ENCODE measurements at regions not wholly inside any gene's neighbourhood (a gene's known extent, or its start where the extent isn't known, plus 50 kb on each side); places are given as distances from the start of the nearest gene placed in this dataset.

- H3K4me1 Mint-ChIP-seq, result no peaks in the 10 kb centered on the region
- TF ChIP-seq CTCF (IDR thresholded peaks at IDR 0.05; ENCODE audit: unreplicated experiment in 3 of 3), result no peak
These were observed 379.7 kb upstream of the PMFBP1 start for GRCh38 chr16:72551649-72552048.

GRCh38 chr16:72549878-72550277 is 377.9 kb upstream of the PMFBP1 start:
- Mint-ChIP-seq H3K4me1 (no peaks in the 10 kb centered on the region), H3K27me3 (ENCODE audit: low read depth) (no peaks in the 10 kb centered on the region), H3K27ac (no peak overlapping the region), H3K36me3 (ENCODE audit: low read depth) (peaks cover 67% of the 10 kb centered on the region), H3K4me3 (no peak overlapping the region), H3K9me3 (peaks cover 47% of the 10 kb centered on the region)
- no peak for TF ChIP-seq CTCF (IDR thresholded peaks at IDR 0.05; ENCODE audit: unreplicated experiment in 3 of 3)

More at GRCh38 chr16:72551649-72552048, 379.7 kb upstream of the PMFBP1 start:
- Mint-ChIP-seq H3K27me3 (ENCODE audit: low read depth) (no peaks in the 10 kb centered on the region), H3K27ac (no peak overlapping the region), H3K4me3 (no peak overlapping the region), H3K9me3 (peaks cover 32% of the 10 kb centered on the region), H3K36me3 (ENCODE audit: low read depth) (peaks cover 56% of the 10 kb centered on the region)

DNA sequence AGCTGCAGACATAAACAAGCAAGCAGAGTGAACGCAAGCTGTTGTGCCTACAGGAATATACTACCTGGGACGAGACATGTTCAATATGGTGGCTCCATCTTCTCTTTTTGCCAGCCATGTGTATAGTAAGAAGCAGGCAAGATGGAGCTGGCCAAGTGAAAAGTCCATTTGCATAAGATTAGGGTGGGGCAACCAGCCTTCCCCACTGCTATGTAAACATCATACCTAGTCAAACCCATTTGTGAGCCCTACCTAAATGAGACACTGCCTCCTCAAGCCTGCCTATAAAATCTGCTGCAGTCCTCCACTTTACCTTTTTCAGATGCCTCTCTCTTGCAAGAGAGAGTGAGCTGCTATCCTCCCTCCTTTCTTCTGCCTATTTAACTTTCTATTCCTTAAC is 370.1 kb upstream of the PMFBP1 start:
- peaks cover 28% of the 10 kb centered on the region for H3K9me3 Mint-ChIP-seq
- H3K4me1 Mint-ChIP-seq, result no peaks in the 10 kb centered on the region
- H3K36me3 Mint-ChIP-seq (ENCODE audit: low read depth), result peaks cover 38% of the 10 kb centered on the region
- no peak overlapping the region for H3K4me3 Mint-ChIP-seq
- H3K27me3 Mint-ChIP-seq (ENCODE audit: low read depth), result no peaks in the 10 kb centered on the region
- no peak overlapping the region for H3K27ac Mint-ChIP-seq
- TF ChIP-seq CTCF (IDR thresholded peaks at IDR 0.05; ENCODE audit: unreplicated experiment in 3 of 3), result no peak

- H3K27ac Mint-ChIP-seq, result no peak overlapping the region
- H3K9me3 Mint-ChIP-seq, result no peaks in the 10 kb centered on the region
- no peaks in the 10 kb centered on the region for H3K4me1 Mint-ChIP-seq
- H3K36me3 Mint-ChIP-seq (ENCODE audit: low read depth), result peaks cover 6% of the 10 kb centered on the region
- H3K4me3 Mint-ChIP-seq, result no peak overlapping the region
- TF ChIP-seq CTCF (IDR thresholded peaks at IDR 0.05; ENCODE audit: unreplicated experiment in 3 of 3), result no peak
- H3K27me3 Mint-ChIP-seq (ENCODE audit: low read depth), result no peaks in the 10 kb centered on the region
These were observed 365.7 kb upstream of the PMFBP1 start for GRCh38 chr16:72537664-72538063.

DNA sequence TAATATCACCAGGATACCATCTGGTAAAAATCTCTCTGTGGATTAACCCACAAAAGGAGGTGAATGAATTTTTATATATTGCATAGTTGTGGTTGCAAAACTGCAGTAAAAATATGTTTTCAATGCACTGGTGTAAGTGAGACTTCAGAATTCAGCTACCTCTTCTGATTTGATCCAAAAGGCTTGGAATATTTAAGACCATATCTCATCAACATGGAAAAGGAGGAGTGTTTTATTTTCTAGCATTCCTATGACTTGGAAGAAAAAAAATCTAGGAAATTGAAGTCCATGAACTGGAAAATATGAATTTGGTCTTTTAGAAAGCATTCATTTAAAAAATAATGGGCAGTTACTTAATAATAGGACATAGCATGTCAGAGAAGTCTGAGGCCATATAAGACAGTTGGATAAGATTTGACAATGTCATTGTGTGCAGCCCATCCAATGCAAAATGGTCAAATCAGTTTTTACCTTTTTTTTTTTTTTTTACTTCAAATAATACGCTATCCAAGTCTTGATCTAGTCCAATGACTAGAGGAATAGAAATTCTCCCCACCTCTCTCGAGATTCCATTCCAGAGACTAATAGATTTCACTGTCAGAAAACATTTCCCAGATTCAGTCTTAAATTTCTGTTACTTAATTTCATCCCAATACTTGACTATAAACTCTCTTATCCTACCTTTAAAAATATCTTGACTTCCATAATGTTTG is 364.9 kb upstream of the PMFBP1 start:
- Mint-ChIP-seq H3K4me3 (no peak overlapping the region), H3K36me3 (ENCODE audit: low read depth) (peaks cover 3% of the 10 kb centered on the region), H3K27ac (no peak overlapping the region), H3K9me3 (no peaks in the 10 kb centered on the region), H3K27me3 (ENCODE audit: low read depth) (no peaks in the 10 kb centered on the region), H3K4me1 (no peaks in the 10 kb centered on the region)
- TF ChIP-seq CTCF (IDR thresholded peaks at IDR 0.05; ENCODE audit: unreplicated experiment in 3 of 3), result no peak

DNA sequence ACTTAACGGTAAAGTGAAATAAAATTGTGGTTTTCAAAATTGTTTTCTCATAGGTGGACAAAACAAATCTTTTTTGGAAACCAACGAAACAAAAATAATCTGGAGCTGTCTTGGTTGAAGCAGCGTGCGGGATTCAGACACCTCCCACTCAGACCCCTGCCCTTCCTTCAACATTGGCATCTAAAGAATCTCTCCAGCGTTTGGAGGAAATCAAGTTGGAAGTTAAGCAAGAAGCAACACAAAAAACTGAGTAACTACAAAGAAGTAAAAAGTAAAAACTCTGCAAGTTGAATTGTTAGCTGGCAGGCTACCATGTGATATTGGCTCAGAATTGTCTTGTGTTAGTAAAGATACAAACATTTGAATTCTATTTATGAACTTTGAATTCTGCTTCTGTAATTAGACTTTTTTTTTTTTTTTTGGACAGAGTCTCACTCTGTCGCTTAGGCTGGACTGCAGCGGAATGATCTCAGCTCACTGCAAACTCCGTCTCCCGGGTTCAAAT is 361.0 kb upstream of the PMFBP1 start:
- Mint-ChIP-seq H3K4me3 (no peak overlapping the region), H3K27me3 (ENCODE audit: low read depth) (no peaks in the 10 kb centered on the region), H3K4me1 (no peaks in the 10 kb centered on the region), H3K36me3 (ENCODE audit: low read depth) (peaks cover 22% of the 10 kb centered on the region), H3K9me3 (peaks cover 21% of the 10 kb centered on the region), H3K27ac (no peak overlapping the region)
- no peak for TF ChIP-seq CTCF (IDR thresholded peaks at IDR 0.05; ENCODE audit: unreplicated experiment in 3 of 3)

Data from nephron (organoid).